Uterus (tissue), 2 donors: ENCODE measurements at regions not wholly inside any gene's neighbourhood (a gene's known extent, or its start where the extent isn't known, plus 50 kb on each side); places are given as distances from the start of the nearest gene placed in this dataset.

Source experiments
- CTCF ChIP-seq, 4 experiments: fragments of 200-600 bp in 2 of 4; fragments of 450-650 bp in 2 of 4; sonication (generic) in 2 of 4; IDR thresholded peaks; one replicate each; pipeline ENCODE4 v1.5.1; 2016 to 2019; ENCODE audit warnings: antibody characterized with exemption in 4 of 4, mild to moderate bottlenecking in 2 of 4, moderate library complexity in 1 of 4
- POLR2A ChIP-seq, 2 donors: fragments of 450-650 bp; IDR thresholded peaks; one replicate each; pipeline ENCODE4 v1.6.1; 2016; ENCODE audit warnings: antibody characterized with exemption in 2 of 2, mild to moderate bottlenecking in 1 of 2, moderate library complexity in 1 of 2

DNA sequence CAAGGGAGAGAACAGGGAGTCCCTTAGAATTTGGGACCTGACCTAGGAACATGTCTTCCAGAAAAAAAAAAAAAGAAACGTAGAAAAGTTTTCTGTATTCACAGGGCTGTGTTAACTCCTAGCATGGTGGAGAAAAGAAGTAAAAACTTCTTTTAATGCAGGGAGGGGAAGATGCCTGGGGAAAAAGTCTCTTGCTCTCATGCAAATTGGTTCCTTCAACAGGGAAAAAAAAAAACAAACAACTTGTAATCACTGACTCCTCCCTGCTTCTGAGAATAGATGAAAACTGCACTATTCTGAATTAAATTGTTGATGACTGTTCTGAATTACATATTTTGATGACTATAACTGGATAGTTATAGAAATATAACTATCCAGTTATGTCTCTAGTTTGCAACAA is 933.2 kb downstream of the TRIB2 start:
- TF ChIP-seq CTCF (IDR thresholded peaks at IDR 0.05) = no peak
- TF ChIP-seq POLR2A (IDR thresholded peaks at IDR 0.05) = no peak
